Dendritic cell treated with granulocyte-macrophage colony-stimulating factor and Interleukin-4, amounts not matched to agents 40 ng/mL and 50 ng/mL, for 4 days (primary cell): ENCODE measurements at regions not wholly inside any gene's neighbourhood (a gene's known extent, or its start where the extent isn't known, plus 50 kb on each side); places are given as distances from the start of the nearest gene placed in this dataset.
"Not testable (repeated sequence)": the region's sequence is repeated elsewhere in the genome, so short reads cannot be mapped to it uniquely, and the experiment has no call there.

ENCODE experiments used
- H3K27ac Mint-ChIP-seq: one replicate; pipeline ENCODE4 v1.8.0; 2022; ENCODE audit warnings: mild to moderate bottlenecking, mixed read lengths
- H3K27me3 Mint-ChIP-seq: one replicate; pipeline ENCODE4 v1.8.0; 2022; ENCODE audit warnings: mild to moderate bottlenecking, mixed read lengths
- H3K36me3 Mint-ChIP-seq: one replicate; pipeline ENCODE4 v1.8.0; 2022; ENCODE audit warnings: low read depth, mixed read lengths
- H3K4me1 Mint-ChIP-seq: one replicate; pipeline ENCODE4 v1.8.0; 2022; ENCODE audit warnings: low read depth, mixed read lengths
- H3K4me3 Mint-ChIP-seq: one replicate; pipeline ENCODE4 v1.8.0; 2022; ENCODE audit warnings: mild to moderate bottlenecking, moderate library complexity, mixed read lengths
- H3K9me3 Mint-ChIP-seq: one replicate; pipeline ENCODE4 v1.8.0; 2022; ENCODE audit warnings: mixed read lengths
- intact Hi-C: fragments of 100-400 bp; cut with micrococcal nuclease; formaldehyde crosslinking; loops from one replicate; pipeline ENCODE4 v1.15.0; 2022

DNA sequence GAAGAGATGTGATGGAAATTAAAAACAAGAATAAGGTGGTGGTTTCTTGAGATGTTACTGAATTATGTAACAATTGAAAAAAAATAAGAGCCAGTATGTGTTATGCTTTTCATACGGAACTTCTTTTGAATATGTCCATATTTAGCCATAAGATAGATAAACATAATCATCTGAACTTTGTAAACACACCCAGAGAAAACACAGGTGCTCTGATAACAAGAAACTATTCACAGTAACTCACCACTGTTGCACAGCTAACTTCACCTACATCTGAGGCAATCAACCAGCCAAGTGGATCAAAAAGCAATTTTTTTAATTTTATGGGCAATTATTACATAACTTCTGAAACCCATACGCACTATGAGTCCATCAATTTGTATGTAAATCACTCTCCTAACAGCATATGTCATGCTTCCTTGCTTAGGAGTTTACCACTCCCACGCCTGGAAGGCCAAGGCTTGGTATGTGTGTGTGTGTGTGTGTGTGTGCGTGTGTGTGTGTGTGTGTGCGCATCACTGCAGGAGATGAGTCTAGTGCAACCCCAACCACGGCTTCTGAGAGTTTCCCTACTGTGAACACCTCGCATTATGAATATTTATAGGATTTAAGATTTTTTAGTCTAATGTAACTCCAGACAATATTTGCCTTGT, 443.4 kb downstream of the BCAT1 start:
- intact Hi-C loops: no loop called here
- no peak overlapping the region for H3K4me3 Mint-ChIP-seq
- H3K27me3 Mint-ChIP-seq: no peaks in the 10 kb centered on the region
- H3K36me3 Mint-ChIP-seq: no peaks in the 10 kb centered on the region
- no peak overlapping the region for H3K27ac Mint-ChIP-seq
- no peaks in the 10 kb centered on the region for H3K9me3 Mint-ChIP-seq
- H3K4me1 Mint-ChIP-seq: no peaks in the 10 kb centered on the region

GRCh38 chr12:24503477-24503876, 445.4 kb downstream of the BCAT1 start:
- H3K36me3 Mint-ChIP-seq, H3K9me3 Mint-ChIP-seq, H3K27ac Mint-ChIP-seq, H3K4me1 Mint-ChIP-seq, H3K27me3 Mint-ChIP-seq, H3K4me3 Mint-ChIP-seq, intact Hi-C loops: not testable (repeated sequence)

DNA sequence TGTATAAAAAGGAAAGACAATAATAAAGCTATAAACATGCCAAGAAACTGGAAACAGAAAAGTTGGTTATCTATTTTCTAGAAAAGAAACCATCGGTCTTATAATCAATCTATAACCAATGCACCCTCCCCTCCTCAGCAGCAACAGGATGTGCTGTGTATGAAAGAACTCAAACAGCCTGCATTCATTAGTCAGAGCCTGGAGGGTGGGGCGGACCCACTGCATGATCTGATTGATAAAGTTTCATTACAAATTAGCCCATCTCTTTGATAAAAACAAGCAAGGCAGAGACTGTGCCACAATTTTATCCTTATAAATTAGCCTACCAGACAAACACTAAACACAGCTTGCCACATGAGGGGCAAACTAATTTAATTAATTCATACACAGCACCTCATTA, 448.1 kb downstream of the BCAT1 start:
- no peaks in the 10 kb centered on the region for H3K36me3 Mint-ChIP-seq
- intact Hi-C loops: no loop called here
- no peaks in the 10 kb centered on the region for H3K4me1 Mint-ChIP-seq
- H3K27me3 Mint-ChIP-seq: no peaks in the 10 kb centered on the region
- H3K4me3 Mint-ChIP-seq: no peak overlapping the region
- no peaks in the 10 kb centered on the region for H3K9me3 Mint-ChIP-seq
- H3K27ac Mint-ChIP-seq: no peak overlapping the region

DNA sequence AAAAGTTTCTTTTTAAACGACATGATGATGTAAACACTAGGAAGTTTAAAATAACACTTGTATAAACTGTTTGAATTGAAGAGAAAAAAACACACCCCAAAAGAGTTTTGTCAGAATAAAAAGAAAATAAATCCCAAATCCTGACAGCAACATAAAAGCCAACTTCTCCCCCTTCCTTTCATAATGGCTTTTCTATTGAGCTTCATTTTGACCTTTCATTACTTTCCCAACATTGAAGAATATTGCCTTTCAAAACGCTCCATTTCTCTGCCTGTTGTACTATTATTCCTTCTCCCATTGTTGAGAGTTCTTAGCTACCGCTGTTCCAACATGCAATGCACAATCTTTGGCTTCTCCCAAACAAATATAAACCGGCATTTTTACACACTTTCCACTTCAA, 448.5 kb downstream of the BCAT1 start:
- Mint-ChIP-seq H3K4me3 (no peak overlapping the region), H3K4me1 (no peaks in the 10 kb centered on the region), H3K9me3 (no peaks in the 10 kb centered on the region), H3K27ac (no peak overlapping the region), H3K27me3 (no peaks in the 10 kb centered on the region), H3K36me3 (no peaks in the 10 kb centered on the region)
- intact Hi-C loops: no loop called here

DNA sequence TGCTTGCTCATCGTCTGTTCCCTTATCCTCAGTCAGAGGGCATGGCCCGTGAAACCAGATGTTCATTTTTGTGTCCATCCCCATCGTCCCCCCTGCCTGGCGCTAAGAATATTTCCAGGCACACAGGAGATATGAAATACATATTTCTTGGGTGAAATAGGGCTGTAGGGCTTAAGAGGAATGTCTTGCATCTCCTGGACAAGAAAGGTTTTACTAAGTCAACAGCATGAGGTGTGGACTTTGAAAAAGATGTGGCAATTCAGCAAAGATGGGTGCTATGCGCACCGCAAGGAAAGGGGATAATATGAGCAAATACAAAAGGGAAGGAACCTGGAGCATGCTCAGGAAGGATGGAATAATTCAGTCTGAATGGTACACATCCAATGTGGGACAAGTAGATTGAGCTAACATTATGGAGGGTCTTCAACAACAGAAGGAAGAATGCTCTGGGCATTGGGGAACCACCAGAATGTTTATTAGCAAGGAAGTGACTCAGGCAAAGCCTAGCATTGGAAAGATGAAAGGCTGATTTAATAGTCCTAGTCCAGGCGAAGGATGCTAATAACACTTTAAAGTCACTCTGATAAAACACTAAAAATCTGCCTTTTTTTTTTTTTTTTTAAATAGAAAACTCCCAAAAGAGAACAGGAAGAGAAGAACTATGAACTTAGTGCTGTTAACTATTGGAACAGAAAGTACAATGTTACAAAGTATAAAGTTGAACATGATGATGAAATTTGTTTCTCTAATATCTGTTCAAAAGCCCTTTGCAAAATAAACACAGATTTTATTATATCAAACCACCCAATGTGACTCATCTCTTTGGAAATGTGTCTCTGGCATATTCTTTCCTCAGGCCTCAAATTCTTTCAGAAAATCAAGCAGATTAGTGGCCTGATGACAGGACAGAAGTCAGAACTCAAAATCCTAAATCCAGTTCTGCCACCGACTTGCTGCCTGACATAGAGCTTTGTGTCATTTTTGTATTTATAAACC, 449.5 kb downstream of the BCAT1 start:
- Mint-ChIP-seq H3K27me3 (no peaks in the 10 kb centered on the region), H3K4me3 (no peak overlapping the region), H3K4me1 (no peaks in the 10 kb centered on the region), H3K36me3 (no peaks in the 10 kb centered on the region), H3K27ac (no peak overlapping the region), H3K9me3 (no peaks in the 10 kb centered on the region)
- intact Hi-C loops: no loop called here

DNA sequence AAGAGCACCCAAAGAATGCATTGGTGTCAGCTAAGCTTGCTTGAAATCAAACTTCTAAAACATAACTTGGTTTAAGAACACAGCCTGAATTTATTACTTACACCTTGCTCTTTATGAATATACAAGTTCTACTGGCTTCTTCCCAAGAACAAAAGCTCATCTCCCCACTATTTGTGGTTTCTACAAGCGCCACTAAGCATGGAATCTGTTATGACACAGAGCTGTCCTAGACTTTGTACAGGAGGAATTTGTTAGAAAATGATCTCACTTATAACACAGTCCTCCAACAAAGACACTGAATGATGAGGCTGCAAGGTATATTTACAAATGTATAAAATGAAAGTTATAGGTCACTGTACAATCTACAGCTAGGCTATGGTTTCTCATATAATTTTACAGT, 452.1 kb downstream of the BCAT1 start:
- no peaks in the 10 kb centered on the region for H3K36me3 Mint-ChIP-seq
- no peak overlapping the region for H3K4me3 Mint-ChIP-seq
- no peak overlapping the region for H3K27ac Mint-ChIP-seq
- H3K9me3 Mint-ChIP-seq: no peaks in the 10 kb centered on the region
- no peaks in the 10 kb centered on the region for H3K27me3 Mint-ChIP-seq
- intact Hi-C loops: no loop called here
- H3K4me1 Mint-ChIP-seq: no peaks in the 10 kb centered on the region

GRCh38 chr12:24494401-24494800, 454.5 kb downstream of the BCAT1 start:
- H3K9me3 Mint-ChIP-seq: no peaks in the 10 kb centered on the region
- no peaks in the 10 kb centered on the region for H3K36me3 Mint-ChIP-seq
- H3K27ac Mint-ChIP-seq: no peak overlapping the region
- intact Hi-C loops: no loop called here
- no peak overlapping the region for H3K4me3 Mint-ChIP-seq
- no peaks in the 10 kb centered on the region for H3K4me1 Mint-ChIP-seq
- H3K27me3 Mint-ChIP-seq: no peaks in the 10 kb centered on the region

GRCh38 chr12:24491968-24492367, 456.9 kb downstream of the BCAT1 start:
- Mint-ChIP-seq H3K27ac (no peak overlapping the region), H3K9me3 (no peaks in the 10 kb centered on the region), H3K4me3 (no peak overlapping the region), H3K4me1 (no peaks in the 10 kb centered on the region), H3K27me3 (no peaks in the 10 kb centered on the region), H3K36me3 (no peaks in the 10 kb centered on the region)
- intact Hi-C loops: no loop called here

- no peaks in the 10 kb centered on the region for H3K4me1 Mint-ChIP-seq
- intact Hi-C loops: no loop called here
These were observed 459.0 kb downstream of the BCAT1 start for GRCh38 chr12:24489939-24490338.

GRCh38 chr12:24488906-24489619, 459.8 kb downstream of the BCAT1 start:
- Mint-ChIP-seq H3K27ac (no peak overlapping the region), H3K36me3 (no peaks in the 10 kb centered on the region), H3K27me3 (no peaks in the 10 kb centered on the region), H3K4me1 (no peaks in the 10 kb centered on the region), H3K4me3 (no peak overlapping the region), H3K9me3 (no peaks in the 10 kb centered on the region)
- intact Hi-C loops: no loop called here

More at GRCh38 chr12:24489939-24490338, 459.0 kb downstream of the BCAT1 start:
- Mint-ChIP-seq H3K27ac (no peak overlapping the region), H3K27me3 (no peaks in the 10 kb centered on the region), H3K36me3 (no peaks in the 10 kb centered on the region), H3K4me3 (no peak overlapping the region), H3K9me3 (no peaks in the 10 kb centered on the region)

DNA sequence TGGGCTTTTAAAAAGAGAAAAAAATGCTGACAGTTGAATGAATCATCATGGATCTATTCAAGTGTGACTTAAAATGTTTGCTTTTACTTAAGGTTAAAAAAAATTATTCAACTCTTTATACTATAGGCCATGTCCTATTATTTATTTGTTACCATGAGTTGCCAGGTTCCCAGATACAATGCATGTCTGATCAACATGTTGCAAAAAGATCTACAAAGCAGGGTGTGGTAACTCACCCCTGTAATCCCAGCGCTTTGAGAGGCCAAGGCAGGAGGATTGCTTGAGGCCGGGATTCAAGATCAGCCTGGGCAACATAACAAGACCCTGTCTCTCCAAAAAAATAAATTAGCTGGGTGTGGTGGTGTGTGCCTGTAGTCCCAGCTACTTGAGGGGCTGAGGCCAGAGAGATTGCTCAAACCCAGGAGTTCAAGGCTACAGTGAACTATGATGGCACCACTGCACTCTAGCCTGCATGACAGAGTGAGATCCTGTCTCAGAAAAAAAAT, 460.8 kb downstream of the BCAT1 start:
- no peaks in the 10 kb centered on the region for H3K27me3 Mint-ChIP-seq
- no peaks in the 10 kb centered on the region for H3K36me3 Mint-ChIP-seq
- H3K9me3 Mint-ChIP-seq: no peaks in the 10 kb centered on the region
- no peak overlapping the region for H3K4me3 Mint-ChIP-seq
- H3K4me1 Mint-ChIP-seq: no peaks in the 10 kb centered on the region
- intact Hi-C loops: no loop called here
- H3K27ac Mint-ChIP-seq: no peak overlapping the region

- Mint-ChIP-seq H3K36me3 (no peaks in the 10 kb centered on the region), H3K4me3 (no peak overlapping the region), H3K27me3 (no peaks in the 10 kb centered on the region), H3K4me1 (no peaks in the 10 kb centered on the region), H3K9me3 (no peaks in the 10 kb centered on the region), H3K27ac (no peak overlapping the region)
- intact Hi-C loops: no loop called here
These were observed 461.3 kb downstream of the BCAT1 start for GRCh38 chr12:24487606-24488005.

- Mint-ChIP-seq H3K9me3 (no peaks in the 10 kb centered on the region), H3K27ac (no peak overlapping the region), H3K4me3 (no peak overlapping the region), H3K36me3 (no peaks in the 10 kb centered on the region), H3K27me3 (no peaks in the 10 kb centered on the region), H3K4me1 (no peaks in the 10 kb centered on the region)
- intact Hi-C loops: no loop called here
These were observed 465.2 kb downstream of the BCAT1 start for GRCh38 chr12:24483732-24484131.
